NT2/D1 (cell line): ENCODE measurements at regions not wholly inside any gene's neighbourhood (a gene's known extent, or its start where the extent isn't known, plus 50 kb on each side); places are given as distances from the start of the nearest gene placed in this dataset.

Source experiments
- DNase-seq: peaks from one replicate; pipeline ENCODE4 v3.0.0-alpha.2; 2011; ENCODE audit warnings: low read depth, low spot score
- H3K27me3 ChIP-seq: 2 replicates; pipeline ENCODE4 v1.6.0; 2011; ENCODE audit warnings: mild to moderate bottlenecking; ENCODE audit not compliant: insufficient read length, insufficient read depth
- H3K36me3 ChIP-seq: 2 replicates; pipeline ENCODE4 v1.6.1; 2011; ENCODE audit warnings: mild to moderate bottlenecking, low read length, mixed read lengths; ENCODE audit not compliant: insufficient read depth, insufficient read length
- H3K4me1 ChIP-seq: 2 replicates; pipeline ENCODE4 v1.5.1; 2011; ENCODE audit not compliant: insufficient read depth, insufficient read length
- H3K4me3 ChIP-seq: 2 replicates; pipeline ENCODE4 v1.5.1; 2011; ENCODE audit warnings: low read depth; ENCODE audit not compliant: insufficient read length
- H3K9ac ChIP-seq: 2 replicates; pipeline ENCODE4 v1.6.0; 2011; ENCODE audit warnings: low read depth; ENCODE audit not compliant: insufficient read length
- H3K9me3 ChIP-seq: 2 replicates; pipeline ENCODE4 v1.5.1; 2011; ENCODE audit warnings: mild to moderate bottlenecking, low read length; ENCODE audit not compliant: insufficient read depth
- SUZ12 ChIP-seq: IDR thresholded peaks from 2 replicates; pipeline ENCODE4 v1.6.1; 2011; ENCODE audit not compliant: insufficient read length, insufficient read depth; ENCODE audit errors: extremely low read depth
- YY1 ChIP-seq: IDR thresholded peaks from 2 replicates; pipeline ENCODE4 v1.6.1; 2011; ENCODE audit not compliant: insufficient read length, insufficient read depth
- ZNF274 ChIP-seq: IDR thresholded peaks from 2 replicates; pipeline ENCODE4 v1.6.1; 2011; ENCODE audit warnings: mild to moderate bottlenecking, low read depth, low read length

GRCh38 chr21:15278851-15279250 lies 214.1 kb upstream of the NRIP1 start:
- TF ChIP-seq ZNF274, result no peak
- TF ChIP-seq YY1, result no peak
- TF ChIP-seq SUZ12, result no peak
- H3K4me1 ChIP-seq, result no peaks in the 10 kb centered on the region
- no peaks in the 10 kb centered on the region for H3K9me3 ChIP-seq
- no peaks in the 10 kb centered on the region for H3K36me3 ChIP-seq
- H3K27me3 ChIP-seq, result no peaks in the 10 kb centered on the region
- no peak overlapping the region for H3K4me3 ChIP-seq
- DNase-seq, result no peak
- no peak overlapping the region for H3K9ac ChIP-seq

GRCh38 chr21:15279482-15279881 lies 214.7 kb upstream of the NRIP1 start:
- H3K4me3 ChIP-seq, result no peak overlapping the region
- DNase-seq, result no peak
- H3K9ac ChIP-seq, result no peak overlapping the region
- no peaks in the 10 kb centered on the region for H3K36me3 ChIP-seq
- TF ChIP-seq YY1 (no peak), ZNF274 (no peak), SUZ12 (no peak)
- no peaks in the 10 kb centered on the region for H3K4me1 ChIP-seq
- no peaks in the 10 kb centered on the region for H3K9me3 ChIP-seq
- no peaks in the 10 kb centered on the region for H3K27me3 ChIP-seq

GRCh38 chr21:15281714-15282113 lies 216.9 kb upstream of the NRIP1 start:
- no peaks in the 10 kb centered on the region for H3K4me1 ChIP-seq
- H3K9ac ChIP-seq, result no peak overlapping the region
- DNase-seq, result no peak
- H3K36me3 ChIP-seq, result no peaks in the 10 kb centered on the region
- no peak for TF ChIP-seq YY1
- no peak for TF ChIP-seq SUZ12
- TF ChIP-seq ZNF274, result no peak
- no peaks in the 10 kb centered on the region for H3K27me3 ChIP-seq
- H3K4me3 ChIP-seq, result no peak overlapping the region
- H3K9me3 ChIP-seq, result no peaks in the 10 kb centered on the region

GRCh38 chr21:15282665-15283064 lies 217.9 kb upstream of the NRIP1 start:
- Histone ChIP-seq H3K9ac (no peak overlapping the region), H3K27me3 (no peaks in the 10 kb centered on the region), H3K36me3 (no peaks in the 10 kb centered on the region), H3K4me3 (no peak overlapping the region), H3K4me1 (no peaks in the 10 kb centered on the region), H3K9me3 (no peaks in the 10 kb centered on the region)
- TF ChIP-seq SUZ12 (no peak), ZNF274 (no peak), YY1 (no peak)
- no peak for DNase-seq

GRCh38 chr21:15283138-15283537 lies 218.3 kb upstream of the NRIP1 start:
- H3K9me3 ChIP-seq, result no peaks in the 10 kb centered on the region
- no peak for DNase-seq
- H3K27me3 ChIP-seq, result no peaks in the 10 kb centered on the region
- H3K9ac ChIP-seq, result no peak overlapping the region
- TF ChIP-seq ZNF274, result no peak
- no peak for TF ChIP-seq YY1
- no peak for TF ChIP-seq SUZ12
- no peak overlapping the region for H3K4me3 ChIP-seq
- no peaks in the 10 kb centered on the region for H3K36me3 ChIP-seq
- H3K4me1 ChIP-seq, result no peaks in the 10 kb centered on the region

GRCh38 chr21:15283789-15284188 lies 219.0 kb upstream of the NRIP1 start:
- Histone ChIP-seq H3K27me3 (no peaks in the 10 kb centered on the region), H3K9ac (no peak overlapping the region), H3K9me3 (no peaks in the 10 kb centered on the region), H3K4me1 (no peaks in the 10 kb centered on the region), H3K4me3 (no peak overlapping the region), H3K36me3 (no peaks in the 10 kb centered on the region)
- no peak for TF ChIP-seq SUZ12
- TF ChIP-seq ZNF274, result no peak
- no peak for TF ChIP-seq YY1
- DNase-seq, result no peak

- no peak for TF ChIP-seq ZNF274
- TF ChIP-seq YY1, result no peak
- TF ChIP-seq SUZ12, result no peak
- Histone ChIP-seq H3K27me3 (no peaks in the 10 kb centered on the region), H3K9ac (no peak overlapping the region), H3K36me3 (no peaks in the 10 kb centered on the region), H3K4me3 (no peak overlapping the region), H3K9me3 (no peaks in the 10 kb centered on the region), H3K4me1 (no peaks in the 10 kb centered on the region)
- no peak for DNase-seq
Observed at GRCh38 chr21:15285556-15285955, 220.8 kb upstream of the NRIP1 start.

GRCh38 chr21:15289246-15289645 lies 224.4 kb upstream of the NRIP1 start:
- no peaks in the 10 kb centered on the region for H3K36me3 ChIP-seq
- TF ChIP-seq SUZ12, result no peak
- no peak for TF ChIP-seq ZNF274
- no peak for TF ChIP-seq YY1
- DNase-seq, result no peak
- no peaks in the 10 kb centered on the region for H3K4me1 ChIP-seq
- no peak overlapping the region for H3K9ac ChIP-seq
- H3K9me3 ChIP-seq, result 0 out of 2 replicates have a peak, but pooled peaks cover 8% of the 10 kb centered on the region
- no peaks in the 10 kb centered on the region for H3K27me3 ChIP-seq
- no peak overlapping the region for H3K4me3 ChIP-seq
